ENCODE measurements at regions not wholly inside any gene's neighbourhood (a gene's known extent, or its start where the extent isn't known, plus 50 kb on each side); places are given as distances from the start of the nearest gene placed in this dataset.

DNA sequence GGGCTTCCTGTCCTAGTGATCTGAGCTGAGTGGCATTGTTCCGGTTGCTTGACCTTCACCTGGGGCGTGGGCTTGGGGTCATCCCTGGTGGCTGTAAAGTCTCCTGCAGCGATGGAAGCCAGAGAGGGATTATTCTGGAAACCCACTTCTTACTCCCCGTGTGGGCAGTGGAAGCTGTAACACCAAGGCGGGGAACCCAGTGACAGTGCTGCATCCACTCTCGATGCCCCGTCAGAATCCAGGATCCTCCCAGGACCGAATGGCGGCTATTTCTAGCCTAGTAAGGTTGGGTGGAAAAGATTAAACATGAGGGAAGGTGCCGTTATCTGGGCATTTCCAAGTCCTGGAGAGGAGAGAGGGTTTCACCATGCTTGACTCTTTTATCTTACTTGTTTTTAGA is 280.6 kb downstream of the ZNF536 start:
- TF ChIP-seq CTCF (conservative IDR thresholded peaks at IDR 0.05; ENCODE audit: low read length) (no peak), EZH2phosphoT487 (IDR thresholded peaks at IDR 0.05; ENCODE audit: borderline replicate concordance, low read depth, low read length) (no peak)
